Frontal cortex (tissue), 3 donors: ENCODE measurements at regions not wholly inside any gene's neighbourhood (a gene's known extent, or its start where the extent isn't known, plus 50 kb on each side); places are given as distances from the start of the nearest gene placed in this dataset.
"Not testable (repeated sequence)": the region's sequence is repeated elsewhere in the genome, so short reads cannot be mapped to it uniquely, and the experiment has no call there.

Experiments used
- DNase-seq, 2 donors: peaks; one replicate each; pipeline ENCODE4 v3.0.0; 2012; ENCODE audit warnings: low spot score in 2 of 2
- FAIRE-seq: peaks from 2 replicates; lab custom pipeline; 2012; peaks lifted over from hg19 to GRCh38; lab: Jason Lieb, UNC
- donor health status: control.
- donor health status: control.
- donor health status: control.

GRCh38 chr6:78618970-78619369, 248.4 kb upstream of the IRAK1BP1 start:
- FAIRE-seq (no peak), DNase-seq (no peak)

GRCh38 chr6:78623554-78623953, 243.8 kb upstream of the IRAK1BP1 start:
- DNase-seq (no peak), FAIRE-seq (no peak)

GRCh38 chr6:78629154-78629721, 238.1 kb upstream of the IRAK1BP1 start:
- DNase-seq (peak in 1 of 2 donors; percentile 15), FAIRE-seq (no peak)

- DNase-seq (no peak), FAIRE-seq (no peak)
These were observed 237.5 kb upstream of the IRAK1BP1 start for GRCh38 chr6:78629836-78630235.

GRCh38 chr6:78631976-78632375, 235.4 kb upstream of the IRAK1BP1 start:
- FAIRE-seq (no peak), DNase-seq (no peak)

- no peak for FAIRE-seq
- no peak for DNase-seq
These were observed 227.9 kb upstream of the IRAK1BP1 start for GRCh38 chr6:78639111-78640110.

GRCh38 chr6:78643976-78644375, 223.4 kb upstream of the IRAK1BP1 start:
- not testable (repeated sequence) for FAIRE-seq, DNase-seq

- not testable (repeated sequence) for FAIRE-seq, DNase-seq
These were observed 220.6 kb upstream of the IRAK1BP1 start for GRCh38 chr6:78646542-78647415.

- not testable (repeated sequence) for FAIRE-seq, DNase-seq
These were observed 201.5 kb upstream of the IRAK1BP1 start for GRCh38 chr6:78665819-78666218.

- FAIRE-seq (no peak), DNase-seq (no peak)
These were observed 200.6 kb upstream of the IRAK1BP1 start for GRCh38 chr6:78666764-78667163.

- DNase-seq (no peak), FAIRE-seq (no peak)
These were observed 197.2 kb upstream of the IRAK1BP1 start for GRCh38 chr6:78670156-78670555.

GRCh38 chr6:78670802-78671201, 196.5 kb upstream of the IRAK1BP1 start:
- no peak for FAIRE-seq
- no peak for DNase-seq

GRCh38 chr6:78676069-78677007, 191.0 kb upstream of the IRAK1BP1 start:
- DNase-seq, FAIRE-seq: not testable (repeated sequence)

GRCh38 chr6:78688668-78689067, 178.7 kb upstream of the IRAK1BP1 start:
- no peak for DNase-seq
- FAIRE-seq, result no peak

GRCh38 chr6:78693835-78694234, 173.5 kb upstream of the IRAK1BP1 start:
- FAIRE-seq (no peak), DNase-seq (no peak)

- not testable (repeated sequence) for DNase-seq, FAIRE-seq
These were observed 172.7 kb upstream of the IRAK1BP1 start for GRCh38 chr6:78694628-78695027.

- no peak for DNase-seq
- no peak for FAIRE-seq
These were observed 166.4 kb upstream of the IRAK1BP1 start for GRCh38 chr6:78700991-78701390.

- FAIRE-seq, result no peak
- no peak for DNase-seq
These were observed 165.9 kb upstream of the IRAK1BP1 start for GRCh38 chr6:78701407-78701806.

GRCh38 chr6:78709021-78709420, 158.3 kb upstream of the IRAK1BP1 start:
- no peak for DNase-seq
- no peak for FAIRE-seq
